Endothelial cell of umbilical vein (primary cell): ENCODE measurements at regions not wholly inside any gene's neighbourhood (a gene's known extent, or its start where the extent isn't known, plus 50 kb on each side); places are given as distances from the start of the nearest gene placed in this dataset.

Experiments
- BruUV-seq: library from RNA; stranded (reverse); fragments of 400-500 nt; replicated peaks from 2 replicates; lab custom pipeline; 2021; lab: Mats Ljungman, UMichigan
- CTCF ChIA-PET: fragments of 300-600, 350-600 bp; sonication (Branson Sonifier 250); formaldehyde crosslinking; loops from one replicate; lab custom pipeline; 2021; ENCODE audit warnings: antibody characterized with exemption, inconsistent platforms; lab: Charles Lee
- POLR2A ChIA-PET: fragments of 300-600, 350-600 bp; sonication (Branson Sonifier 250); formaldehyde crosslinking; loops from one replicate; lab custom pipeline; 2021; ENCODE audit warnings: antibody characterized with exemption, inconsistent platforms; lab: Charles Lee
- DNase-seq: peaks from one replicate; pipeline ENCODE4 v3.0.0-alpha.2; 2011; ENCODE audit warnings: low read depth, low spot score
- FAIRE-seq: peaks from 2 replicates; lab custom pipeline; 2011; peaks lifted over from hg19 to GRCh38; lab: Jason Lieb, UNC
- H2AFZ ChIP-seq: 2 replicates; pipeline ENCODE4 v1.6.0; 2012; ENCODE audit warnings: low read depth, low read length, control low read depth, inconsistent platforms
- H3K27ac ChIP-seq: 2 replicates; pipeline ENCODE4 v1.5.1; 2011; ENCODE audit warnings: low read depth, mild to moderate bottlenecking, control low read depth, low read length, moderate library complexity; ENCODE audit not compliant: insufficient read depth
- H3K27me3 ChIP-seq, 2 experiments: 2 replicates each; pipeline versions ENCODE4 v1.6.0 to v1.6.1; 2011; ENCODE audit warnings: low read length in 2 of 2, mixed read lengths in 1 of 2; ENCODE audit not compliant: control insufficient read depth in 2 of 2, insufficient read depth in 2 of 2
- H3K36me3 ChIP-seq, 2 experiments: 2 replicates in 1 of 2; 3 replicates in 1 of 2; pipeline ENCODE4 v1.5.1; 2011; ENCODE audit warnings: low read length in 2 of 2, mild to moderate bottlenecking in 1 of 2, moderate library complexity in 1 of 2; ENCODE audit not compliant: control insufficient read depth in 2 of 2, insufficient read depth in 2 of 2; ENCODE audit errors: extremely low read depth in 1 of 2
- H3K4me1 ChIP-seq: 3 replicates; pipeline ENCODE4 v1.5.1; 2011; ENCODE audit warnings: mild to moderate bottlenecking, low read length; ENCODE audit not compliant: control insufficient read depth, insufficient read depth; ENCODE audit errors: extremely low read depth
- H3K4me2 ChIP-seq: 2 replicates; pipeline ENCODE4 v1.6.1; 2011; ENCODE audit warnings: low read length, control low read depth, mixed read lengths; ENCODE audit not compliant: insufficient read depth
- H3K4me3 ChIP-seq, 3 experiments: fragments of 200-600 bp in 1 of 3; sonication (generic), shearing (Covaris generic) in 1 of 3; replicated peaks in 1 of 3; 2 replicates each; pipeline ENCODE4 v1.5.1; 2011 to 2016; ENCODE audit warnings: control low read depth in 3 of 3, low read length in 3 of 3, mild to moderate bottlenecking in 2 of 3, inconsistent platforms in 1 of 3, low read depth in 1 of 3, moderate library complexity in 1 of 3; ENCODE audit not compliant: insufficient read depth in 1 of 3
- H3K79me2 ChIP-seq: 2 replicates; pipeline ENCODE4 v1.6.0; 2012; ENCODE audit warnings: low read length, inconsistent platforms; ENCODE audit not compliant: control insufficient read depth, insufficient read depth
- H3K9ac ChIP-seq: replicated peaks from 2 replicates; pipeline ENCODE3; 2011; ENCODE audit warnings: low read length, control low read depth; ENCODE audit not compliant: insufficient read depth; ENCODE audit errors: extremely low read depth
- H3K9me1 ChIP-seq: replicated peaks from 3 replicates; pipeline ENCODE4 v1.6.0; 2011; ENCODE audit warnings: mild to moderate bottlenecking, low read length; ENCODE audit not compliant: control insufficient read depth, insufficient read depth; ENCODE audit errors: extremely low read depth
- H3K9me3 ChIP-seq: replicated peaks from 2 replicates; pipeline ENCODE4 v1.5.1; 2012; ENCODE audit warnings: low read length, inconsistent platforms; ENCODE audit not compliant: control insufficient read depth, insufficient read depth
- H4K20me1 ChIP-seq: replicated peaks from 2 replicates; pipeline ENCODE3; 2011; ENCODE audit warnings: mild to moderate bottlenecking, low read length; ENCODE audit not compliant: control insufficient read depth, insufficient read depth; ENCODE audit errors: extremely low read depth
- EZH2 ChIP-seq: IDR thresholded peaks from 2 replicates; pipeline ENCODE4 v1.6.1; 2012; ENCODE audit warnings: borderline replicate concordance, low read depth, mild to moderate bottlenecking, moderate library complexity, low read length, inconsistent platforms; ENCODE audit not compliant: severe bottlenecking
- FOS ChIP-seq: IDR thresholded peaks from 2 replicates; pipeline ENCODE4 v1.6.1; 2011; ENCODE audit warnings: mild to moderate bottlenecking, low read length, moderate library complexity, borderline replicate concordance; ENCODE audit not compliant: insufficient read depth
- GATA2 ChIP-seq: IDR thresholded peaks from 2 replicates; pipeline ENCODE4 v1.7.0; 2011; ENCODE audit warnings: low read depth, mild to moderate bottlenecking, moderate library complexity, mixed read lengths, low read length; ENCODE audit not compliant: insufficient read length, insufficient read depth
- JUN ChIP-seq: IDR thresholded peaks from 2 replicates; pipeline ENCODE4 v1.6.1; 2011; ENCODE audit warnings: borderline replicate concordance, low read depth; ENCODE audit not compliant: insufficient read length, insufficient read depth
- MYC ChIP-seq: IDR thresholded peaks from one replicate; pipeline ENCODE4 v1.6.1; 2011; ENCODE audit warnings: mild to moderate bottlenecking, low read depth, low read length
- POLR2A ChIP-seq: IDR thresholded peaks from 2 replicates; pipeline ENCODE4 v1.6.1; 2012; ENCODE audit warnings: low read depth, mild to moderate bottlenecking, control low read depth, low read length
- POLR2AphosphoS5 ChIP-seq: IDR thresholded peaks from 2 replicates; pipeline ENCODE4 v1.6.1; 2012; ENCODE audit warnings: low read depth, mild to moderate bottlenecking, control low read depth, low read length, moderate library complexity; ENCODE audit not compliant: insufficient read depth
- dilution Hi-C: fragments of 300-500 bp; cut with MboI; formaldehyde crosslinking; loops from one replicate; pipeline ENCODE4 v1.15.0; 2019; ENCODE audit warnings: low sequenced_read_pairs; ENCODE audit not compliant: extremely low pct_ligation_motif_present
- intact Hi-C: fragments of 100-400 bp; cut with micrococcal nuclease; formaldehyde crosslinking; loops from one replicate; pipeline ENCODE4 v1.10.0; 2022
- TF ChIP-seq, protein P1 (sequence below): IDR thresholded peaks from 2 replicates; pipeline ENCODE4 v1.6.1; 2011; ENCODE audit not compliant: insufficient read depth, insufficient read length
- TF ChIP-seq, protein P2 (sequence below), 2 donors: IDR thresholded peaks; 1 replicate in 1 of 2; 2 replicates in 1 of 2; pipeline ENCODE4 v1.5.1; 2011; ENCODE audit warnings: low read length in 2 of 2, mild to moderate bottlenecking in 2 of 2, moderate library complexity in 2 of 2, control low read depth in 1 of 2, inconsistent platforms in 1 of 2, low read depth in 1 of 2; ENCODE audit not compliant: insufficient read depth in 1 of 2; ENCODE audit errors: extremely low read depth in 1 of 2

DNA sequence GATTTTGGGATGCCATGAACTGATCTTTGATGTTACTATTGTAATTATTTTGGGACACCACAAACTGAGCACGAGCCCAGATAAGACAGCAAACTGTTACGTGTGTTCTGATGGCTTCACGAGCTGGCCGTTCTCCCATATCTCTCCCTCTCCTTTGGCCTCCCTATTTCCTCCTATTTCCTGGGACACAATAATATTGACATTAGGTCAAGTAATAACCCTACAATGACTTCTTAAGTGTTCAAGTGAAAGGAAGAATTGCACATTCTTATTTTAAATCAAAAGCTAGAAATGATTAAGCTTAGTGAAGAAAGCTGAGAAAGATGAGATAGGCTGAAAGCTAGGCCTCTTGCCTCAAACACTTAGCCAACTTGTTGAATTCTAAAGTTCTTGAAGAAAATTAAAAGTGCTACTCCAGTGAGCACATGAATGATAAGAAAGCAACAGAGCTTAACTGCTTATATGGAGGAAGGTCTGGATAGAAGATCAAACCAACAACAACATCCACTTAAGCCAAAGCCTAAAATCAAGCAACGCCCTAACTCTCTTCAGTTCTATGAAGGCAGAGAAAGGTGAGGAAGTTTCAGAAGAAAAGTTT, 247.1 kb downstream of the LRRC70 start:
- H3K36me3 ChIP-seq: no peaks in the 10 kb centered on the region
- no peak for FAIRE-seq
- dilution Hi-C loops: no loop called here
- no peaks in the 10 kb centered on the region for H4K20me1 ChIP-seq
- H2AFZ ChIP-seq: no peak overlapping the region
- intact Hi-C loops: no loop called here
- TF ChIP-seq FOS (no peak), POLR2A (no peak), GATA2 (no peak), JUN (no peak), POLR2AphosphoS5 (no peak), EZH2 (no peak), MYC (no peak)
- TF ChIP-seq, protein P1, sequence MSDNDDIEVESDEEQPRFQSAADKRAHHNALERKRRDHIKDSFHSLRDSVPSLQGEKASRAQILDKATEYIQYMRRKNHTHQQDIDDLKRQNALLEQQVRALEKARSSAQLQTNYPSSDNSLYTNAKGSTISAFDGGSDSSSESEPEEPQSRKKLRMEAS: no peak
- TF ChIP-seq, protein P2, sequence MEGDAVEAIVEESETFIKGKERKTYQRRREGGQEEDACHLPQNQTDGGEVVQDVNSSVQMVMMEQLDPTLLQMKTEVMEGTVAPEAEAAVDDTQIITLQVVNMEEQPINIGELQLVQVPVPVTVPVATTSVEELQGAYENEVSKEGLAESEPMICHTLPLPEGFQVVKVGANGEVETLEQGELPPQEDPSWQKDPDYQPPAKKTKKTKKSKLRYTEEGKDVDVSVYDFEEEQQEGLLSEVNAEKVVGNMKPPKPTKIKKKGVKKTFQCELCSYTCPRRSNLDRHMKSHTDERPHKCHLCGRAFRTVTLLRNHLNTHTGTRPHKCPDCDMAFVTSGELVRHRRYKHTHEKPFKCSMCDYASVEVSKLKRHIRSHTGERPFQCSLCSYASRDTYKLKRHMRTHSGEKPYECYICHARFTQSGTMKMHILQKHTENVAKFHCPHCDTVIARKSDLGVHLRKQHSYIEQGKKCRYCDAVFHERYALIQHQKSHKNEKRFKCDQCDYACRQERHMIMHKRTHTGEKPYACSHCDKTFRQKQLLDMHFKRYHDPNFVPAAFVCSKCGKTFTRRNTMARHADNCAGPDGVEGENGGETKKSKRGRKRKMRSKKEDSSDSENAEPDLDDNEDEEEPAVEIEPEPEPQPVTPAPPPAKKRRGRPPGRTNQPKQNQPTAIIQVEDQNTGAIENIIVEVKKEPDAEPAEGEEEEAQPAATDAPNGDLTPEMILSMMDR (IDR thresholded peaks at IDR 0.05; ENCODE audit: extremely low read depth in 1 of 2, insufficient read depth in 1 of 2, low read depth in 1 of 2, low read length in 2 of 2): no peak
- no peaks in the 10 kb centered on the region for H3K4me1 ChIP-seq
- no peaks in the 10 kb centered on the region for H3K9me3 ChIP-seq
- BruUV-seq: no TSS peak
- DNase-seq: no peak
- no peaks in the 10 kb centered on the region for H3K27me3 ChIP-seq
- no peaks in the 10 kb centered on the region for H3K9me1 ChIP-seq
- no peaks in the 10 kb centered on the region for H3K79me2 ChIP-seq
- CTCF ChIA-PET: no interaction called here
- H3K9ac ChIP-seq: no peak overlapping the region
- H3K4me3 ChIP-seq: no peak overlapping the region
- H3K27ac ChIP-seq: no peak overlapping the region
- POLR2A ChIA-PET: no interaction called here
- no peak overlapping the region for H3K4me2 ChIP-seq
